ENCODE measurements at regions not wholly inside any gene's neighbourhood (a gene's known extent, or its start where the extent isn't known, plus 50 kb on each side); places are given as distances from the start of the nearest gene placed in this dataset.
A peak's percentile ranks its signal among the peaks of the same experiment; 100 is the strongest.

DNA sequence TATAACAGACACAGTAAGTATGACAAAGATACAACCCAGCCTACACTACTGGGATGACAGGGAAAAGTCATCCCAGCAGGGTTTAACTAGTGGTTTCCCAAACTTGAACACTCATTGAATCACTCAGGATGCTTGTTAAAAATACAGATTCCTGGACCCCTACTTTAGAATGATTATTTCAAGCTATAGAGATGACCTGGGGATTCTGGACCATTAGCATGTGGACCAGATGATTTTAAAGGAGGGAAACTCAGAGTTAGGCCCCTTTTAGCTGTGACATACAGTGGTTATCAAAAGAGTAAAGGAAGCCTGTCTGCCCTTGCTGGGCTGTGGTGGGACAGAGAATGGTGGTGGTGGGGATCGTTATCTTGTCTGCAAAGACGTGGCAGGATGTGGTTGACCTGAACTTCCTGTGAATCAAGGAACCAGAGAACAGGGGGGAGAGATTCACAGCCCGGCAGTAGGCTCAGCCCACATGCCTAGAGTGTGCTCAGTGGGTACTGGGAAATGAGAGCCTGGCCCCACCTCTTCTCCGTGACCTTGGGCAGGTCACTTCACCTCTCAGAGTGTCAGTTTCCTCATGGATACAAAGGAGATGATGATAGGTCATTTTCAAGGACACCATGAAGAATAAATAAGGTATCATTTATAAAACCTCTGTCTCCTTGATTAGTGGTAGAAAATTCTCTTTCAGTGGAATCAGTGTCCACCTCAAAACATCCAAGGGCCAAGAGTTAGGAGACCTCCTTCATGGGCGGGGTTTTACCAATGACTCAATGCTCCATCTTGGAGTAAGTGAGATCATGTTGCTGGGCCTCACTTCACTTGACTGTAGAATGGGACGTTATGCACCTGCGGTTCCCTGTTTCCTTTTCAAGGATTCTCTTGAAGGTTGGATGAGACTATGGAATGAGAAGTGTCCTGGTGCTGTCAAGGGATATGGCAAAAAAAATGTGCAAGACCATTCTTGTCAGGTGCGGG, 306.5 kb downstream of the RPLP1 start:
- Histone ChIP-seq H3K36me3 (ENCODE audit: control insufficient read depth, insufficient read depth, low read length) (no peaks in the 10 kb centered on the region), H3K27ac (ENCODE audit: low read length) (no peak overlapping the region), H3K4me3 (ENCODE audit: low read depth in 2 of 2, low read length in 2 of 2) (no peak overlapping the region), H3K9me3 (ENCODE audit: control insufficient read depth, insufficient read depth, low read depth, low read length) (no peaks in the 10 kb centered on the region), H3K4me1 (ENCODE audit: control insufficient read depth, insufficient read depth, low read length) (no peaks in the 10 kb centered on the region), H3K27me3 (ENCODE audit: control insufficient read depth, insufficient read depth, low read length) (no peaks in the 10 kb centered on the region)
- TF ChIP-seq SIN3A (IDR thresholded peaks at IDR 0.05; ENCODE audit: borderline replicate concordance, insufficient read depth, low read depth, low read length) (no peak), POLR2AphosphoS5 (IDR thresholded peaks at IDR 0.05; ENCODE audit: low read depth, low read length) (no peak), TCF7L2 (IDR thresholded peaks at IDR 0.05; ENCODE audit: low read depth, low read length) (no peak)
- TF ChIP-seq, protein P1, sequence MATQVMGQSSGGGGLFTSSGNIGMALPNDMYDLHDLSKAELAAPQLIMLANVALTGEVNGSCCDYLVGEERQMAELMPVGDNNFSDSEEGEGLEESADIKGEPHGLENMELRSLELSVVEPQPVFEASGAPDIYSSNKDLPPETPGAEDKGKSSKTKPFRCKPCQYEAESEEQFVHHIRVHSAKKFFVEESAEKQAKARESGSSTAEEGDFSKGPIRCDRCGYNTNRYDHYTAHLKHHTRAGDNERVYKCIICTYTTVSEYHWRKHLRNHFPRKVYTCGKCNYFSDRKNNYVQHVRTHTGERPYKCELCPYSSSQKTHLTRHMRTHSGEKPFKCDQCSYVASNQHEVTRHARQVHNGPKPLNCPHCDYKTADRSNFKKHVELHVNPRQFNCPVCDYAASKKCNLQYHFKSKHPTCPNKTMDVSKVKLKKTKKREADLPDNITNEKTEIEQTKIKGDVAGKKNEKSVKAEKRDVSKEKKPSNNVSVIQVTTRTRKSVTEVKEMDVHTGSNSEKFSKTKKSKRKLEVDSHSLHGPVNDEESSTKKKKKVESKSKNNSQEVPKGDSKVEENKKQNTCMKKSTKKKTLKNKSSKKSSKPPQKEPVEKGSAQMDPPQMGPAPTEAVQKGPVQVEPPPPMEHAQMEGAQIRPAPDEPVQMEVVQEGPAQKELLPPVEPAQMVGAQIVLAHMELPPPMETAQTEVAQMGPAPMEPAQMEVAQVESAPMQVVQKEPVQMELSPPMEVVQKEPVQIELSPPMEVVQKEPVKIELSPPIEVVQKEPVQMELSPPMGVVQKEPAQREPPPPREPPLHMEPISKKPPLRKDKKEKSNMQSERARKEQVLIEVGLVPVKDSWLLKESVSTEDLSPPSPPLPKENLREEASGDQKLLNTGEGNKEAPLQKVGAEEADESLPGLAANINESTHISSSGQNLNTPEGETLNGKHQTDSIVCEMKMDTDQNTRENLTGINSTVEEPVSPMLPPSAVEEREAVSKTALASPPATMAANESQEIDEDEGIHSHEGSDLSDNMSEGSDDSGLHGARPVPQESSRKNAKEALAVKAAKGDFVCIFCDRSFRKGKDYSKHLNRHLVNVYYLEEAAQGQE (IDR thresholded peaks at IDR 0.05; ENCODE audit: insufficient read depth in 1 of 2, low read depth in 2 of 2, low read length in 1 of 2) = no peak
- TF ChIP-seq, protein P2, sequence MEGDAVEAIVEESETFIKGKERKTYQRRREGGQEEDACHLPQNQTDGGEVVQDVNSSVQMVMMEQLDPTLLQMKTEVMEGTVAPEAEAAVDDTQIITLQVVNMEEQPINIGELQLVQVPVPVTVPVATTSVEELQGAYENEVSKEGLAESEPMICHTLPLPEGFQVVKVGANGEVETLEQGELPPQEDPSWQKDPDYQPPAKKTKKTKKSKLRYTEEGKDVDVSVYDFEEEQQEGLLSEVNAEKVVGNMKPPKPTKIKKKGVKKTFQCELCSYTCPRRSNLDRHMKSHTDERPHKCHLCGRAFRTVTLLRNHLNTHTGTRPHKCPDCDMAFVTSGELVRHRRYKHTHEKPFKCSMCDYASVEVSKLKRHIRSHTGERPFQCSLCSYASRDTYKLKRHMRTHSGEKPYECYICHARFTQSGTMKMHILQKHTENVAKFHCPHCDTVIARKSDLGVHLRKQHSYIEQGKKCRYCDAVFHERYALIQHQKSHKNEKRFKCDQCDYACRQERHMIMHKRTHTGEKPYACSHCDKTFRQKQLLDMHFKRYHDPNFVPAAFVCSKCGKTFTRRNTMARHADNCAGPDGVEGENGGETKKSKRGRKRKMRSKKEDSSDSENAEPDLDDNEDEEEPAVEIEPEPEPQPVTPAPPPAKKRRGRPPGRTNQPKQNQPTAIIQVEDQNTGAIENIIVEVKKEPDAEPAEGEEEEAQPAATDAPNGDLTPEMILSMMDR (IDR thresholded peaks at IDR 0.05) = no peak
- intact Hi-C loops (cut with micrococcal nuclease; ENCODE audit: unreplicated experiment) (no loop called here), in situ Hi-C loops (cut with HindIII; ENCODE audit: low pct_unique_long_range_greater_than_20kb, low sequenced_read_pairs) (no loop called here)
- ChIA-PET POLR2A (no interaction called here), CTCF (no interaction called here)
- BruUV-seq (replicated peaks) = no TSS peak
- DNase-seq (ENCODE audit: low read depth, low spot score) = no peak
- no peak for ATAC-seq

DNA sequence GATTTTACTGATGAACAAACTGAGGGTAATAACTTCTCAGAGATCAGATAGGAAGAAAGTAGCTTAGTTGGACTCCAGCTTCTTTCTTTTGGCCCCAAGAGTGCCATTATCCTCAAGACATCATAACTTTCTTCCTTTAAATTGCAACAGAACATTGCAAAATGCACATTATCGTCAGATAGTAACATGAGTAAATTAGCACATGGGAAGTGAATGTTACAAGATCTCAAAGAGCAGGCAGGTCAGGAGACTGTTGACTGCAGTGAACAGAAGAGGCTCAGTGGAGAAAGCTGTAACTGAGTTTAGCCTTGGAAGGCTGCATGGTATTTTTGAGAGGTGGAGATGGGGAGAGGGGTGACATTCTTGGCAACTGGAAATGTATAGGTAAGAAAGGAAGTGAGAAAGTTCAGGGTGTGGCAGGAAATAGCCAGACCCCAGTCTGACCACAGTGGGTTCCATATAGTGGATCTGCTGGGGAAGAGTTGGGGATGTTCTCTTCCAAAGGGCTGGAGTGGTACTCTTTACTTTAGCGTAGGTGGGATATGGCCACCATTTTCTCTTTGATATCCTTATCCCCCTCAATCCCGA, 307.7 kb downstream of the RPLP1 start:
- no peak for DNase-seq (ENCODE audit: low read depth, low spot score)
- intact Hi-C loops (cut with micrococcal nuclease; ENCODE audit: unreplicated experiment) = no loop called here
- CTCF ChIA-PET = no interaction called here

More for the DNA sequence above, 307.7 kb downstream of the RPLP1 start:
- Histone ChIP-seq H3K27ac (ENCODE audit: low read length) (no peak overlapping the region), H3K27me3 (ENCODE audit: control insufficient read depth, insufficient read depth, low read length) (no peaks in the 10 kb centered on the region), H3K36me3 (ENCODE audit: control insufficient read depth, insufficient read depth, low read length) (no peaks in the 10 kb centered on the region), H3K4me1 (ENCODE audit: control insufficient read depth, insufficient read depth, low read length) (no peaks in the 10 kb centered on the region), H3K9me3 (ENCODE audit: control insufficient read depth, insufficient read depth, low read depth, low read length) (no peaks in the 10 kb centered on the region), H3K4me3 (ENCODE audit: low read depth in 2 of 2, low read length in 2 of 2) (no peak overlapping the region)
- POLR2A ChIA-PET = no interaction called here
- BruUV-seq (replicated peaks) = no TSS peak
- in situ Hi-C loops (cut with HindIII; ENCODE audit: low pct_unique_long_range_greater_than_20kb, low sequenced_read_pairs) = no loop called here
- peak; percentile 25; the same call in 1 of the 2 replicates for ATAC-seq
- TF ChIP-seq TCF7L2 (IDR thresholded peaks at IDR 0.05; ENCODE audit: low read depth, low read length) (no peak), SIN3A (IDR thresholded peaks at IDR 0.05; ENCODE audit: borderline replicate concordance, insufficient read depth, low read depth, low read length) (no peak), POLR2AphosphoS5 (IDR thresholded peaks at IDR 0.05; ENCODE audit: low read depth, low read length) (no peak)
- TF ChIP-seq, protein P2 (IDR thresholded peaks at IDR 0.05) = no peak
- TF ChIP-seq, protein P1 (IDR thresholded peaks at IDR 0.05; ENCODE audit: insufficient read depth in 1 of 2, low read depth in 2 of 2, low read length in 1 of 2) = no peak
